ENCODE measurements at regions not wholly inside any gene's neighbourhood (a gene's known extent, or its start where the extent isn't known, plus 50 kb on each side); places are given as distances from the start of the nearest gene placed in this dataset.
"Not testable (repeated sequence)": the region's sequence is repeated elsewhere in the genome, so short reads cannot be mapped to it uniquely, and the experiment has no call there.

- no peak overlapping the region for H3K27ac ChIP-seq
- TF ChIP-seq, protein P1, sequence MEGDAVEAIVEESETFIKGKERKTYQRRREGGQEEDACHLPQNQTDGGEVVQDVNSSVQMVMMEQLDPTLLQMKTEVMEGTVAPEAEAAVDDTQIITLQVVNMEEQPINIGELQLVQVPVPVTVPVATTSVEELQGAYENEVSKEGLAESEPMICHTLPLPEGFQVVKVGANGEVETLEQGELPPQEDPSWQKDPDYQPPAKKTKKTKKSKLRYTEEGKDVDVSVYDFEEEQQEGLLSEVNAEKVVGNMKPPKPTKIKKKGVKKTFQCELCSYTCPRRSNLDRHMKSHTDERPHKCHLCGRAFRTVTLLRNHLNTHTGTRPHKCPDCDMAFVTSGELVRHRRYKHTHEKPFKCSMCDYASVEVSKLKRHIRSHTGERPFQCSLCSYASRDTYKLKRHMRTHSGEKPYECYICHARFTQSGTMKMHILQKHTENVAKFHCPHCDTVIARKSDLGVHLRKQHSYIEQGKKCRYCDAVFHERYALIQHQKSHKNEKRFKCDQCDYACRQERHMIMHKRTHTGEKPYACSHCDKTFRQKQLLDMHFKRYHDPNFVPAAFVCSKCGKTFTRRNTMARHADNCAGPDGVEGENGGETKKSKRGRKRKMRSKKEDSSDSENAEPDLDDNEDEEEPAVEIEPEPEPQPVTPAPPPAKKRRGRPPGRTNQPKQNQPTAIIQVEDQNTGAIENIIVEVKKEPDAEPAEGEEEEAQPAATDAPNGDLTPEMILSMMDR (conservative IDR thresholded peaks at IDR 0.05): no peak
These were observed 123.1 kb downstream of the ZMAT3 start for GRCh38 chr3:178948546-178948945.

DNA sequence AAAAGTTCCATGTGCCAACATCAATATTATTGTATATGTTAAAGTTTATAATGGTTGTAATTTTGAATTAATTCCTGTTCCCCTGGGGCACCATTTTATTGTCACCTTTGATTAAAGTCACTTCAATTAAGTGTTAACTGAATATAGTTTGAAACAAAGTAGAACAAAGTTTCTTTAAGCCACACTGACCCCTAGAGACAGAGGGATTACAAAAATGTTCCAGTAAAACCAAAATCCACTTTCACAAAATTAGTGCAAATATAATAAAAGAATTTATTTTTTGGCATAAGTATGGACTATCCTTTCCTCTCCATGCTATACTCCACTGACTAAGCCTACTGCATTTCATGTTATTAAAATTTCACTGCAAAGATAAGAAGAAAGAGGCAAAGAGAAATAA, 123.9 kb downstream of the ZMAT3 start:
- no peak overlapping the region for H3K27ac ChIP-seq

GRCh38 chr3:178942261-178942660, 129.3 kb downstream of the ZMAT3 start:
- H3K27ac ChIP-seq: not testable (repeated sequence)

More for the DNA sequence above, 123.9 kb downstream of the ZMAT3 start:
- TF ChIP-seq, protein P1 (conservative IDR thresholded peaks at IDR 0.05): peak; percentile 69

DNA sequence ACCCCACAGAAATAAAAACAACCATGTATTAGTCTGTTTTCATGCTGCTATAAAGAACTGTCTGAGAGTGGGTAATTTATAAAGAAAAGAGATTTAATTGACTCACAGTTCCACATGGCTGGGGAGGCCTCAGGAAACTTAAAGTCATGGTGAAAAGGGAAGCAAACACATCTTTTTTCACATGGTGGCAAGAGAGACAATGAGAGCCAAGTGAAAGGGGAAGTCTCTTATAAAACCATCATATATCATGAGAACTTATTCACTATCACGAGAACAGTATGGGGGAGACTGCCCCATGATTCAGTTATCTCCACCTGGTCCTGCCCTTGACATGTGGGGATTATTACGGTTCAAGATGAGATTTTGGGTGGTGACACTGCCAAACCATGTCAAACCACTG, 141.5 kb downstream of the ZMAT3 start:
- H3K27ac ChIP-seq: no peak overlapping the region
- TF ChIP-seq, protein P1 (conservative IDR thresholded peaks at IDR 0.05): no peak

GRCh38 chr3:178916223-178916622, 155.4 kb downstream of the ZMAT3 start:
- H3K27ac ChIP-seq: no peak overlapping the region
- TF ChIP-seq, protein P1 (conservative IDR thresholded peaks at IDR 0.05): no peak

- TF ChIP-seq, protein P1 (conservative IDR thresholded peaks at IDR 0.05): no peak
- H3K27ac ChIP-seq: no peak overlapping the region
These were observed 156.2 kb downstream of the ZMAT3 start for GRCh38 chr3:178915365-178915764.

- H3K27ac ChIP-seq: no peak overlapping the region
- TF ChIP-seq, protein P1 (conservative IDR thresholded peaks at IDR 0.05): no peak
These were observed 164.5 kb downstream of the ZMAT3 start for GRCh38 chr3:178907081-178907480.

DNA sequence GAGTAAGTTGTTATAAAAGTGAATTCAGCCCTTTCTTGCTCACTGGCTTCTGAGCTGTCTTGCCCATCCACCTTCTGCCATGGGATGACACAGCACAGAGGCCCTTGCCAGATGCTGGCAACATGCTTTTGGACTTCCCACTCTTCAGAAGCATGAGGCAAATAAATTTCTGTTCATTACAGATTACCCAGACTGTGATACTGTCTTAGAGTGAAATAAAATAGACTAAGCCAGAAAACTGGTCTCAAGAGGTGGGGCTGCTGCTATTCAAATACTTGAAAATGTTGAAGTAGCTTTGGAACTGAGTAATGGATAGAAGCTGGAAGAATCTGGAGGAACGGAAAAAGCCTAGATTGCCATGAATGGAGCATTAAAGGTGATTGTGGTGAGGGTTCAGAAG, 170.4 kb downstream of the ZMAT3 start:
- TF ChIP-seq, protein P1 (conservative IDR thresholded peaks at IDR 0.05): no peak
- peak overlapping the region; percentile 74 for H3K27ac ChIP-seq

All from VCaP (cell line).